Chondrocyte (in vitro differentiated cells): ENCODE measurements at regions not wholly inside any gene's neighbourhood (a gene's known extent, or its start where the extent isn't known, plus 50 kb on each side); places are given as distances from the start of the nearest gene placed in this dataset.
A peak's percentile ranks its signal among the peaks of the same experiment; 100 is the strongest.

Experiments used
- DNase-seq: peaks from one replicate; pipeline ENCODE4 v3.0.0; 2021; ENCODE audit warnings: mixed read lengths, low spot score
- H3K27ac Mint-ChIP-seq: one replicate; pipeline ENCODE4 v1.8.0; 2021; ENCODE audit warnings: mild to moderate bottlenecking, moderate library complexity, mixed read lengths; ENCODE audit not compliant: unreplicated experiment
- H3K27me3 Mint-ChIP-seq: 2 replicates; pipeline ENCODE4 v1.8.0; 2021; ENCODE audit warnings: low read depth, mixed read lengths
- H3K36me3 Mint-ChIP-seq: 2 replicates; pipeline ENCODE4 v1.8.0; 2021; ENCODE audit warnings: low read depth, mixed read lengths
- H3K4me1 Mint-ChIP-seq: 2 replicates; pipeline ENCODE4 v1.8.0; 2021; ENCODE audit warnings: low read depth, mild to moderate bottlenecking, mixed read lengths
- H3K4me3 Mint-ChIP-seq: one replicate; pipeline ENCODE4 v1.8.0; 2021; ENCODE audit warnings: mild to moderate bottlenecking, moderate library complexity, mixed read lengths; ENCODE audit not compliant: unreplicated experiment
- H3K9me3 Mint-ChIP-seq: 2 replicates; pipeline ENCODE4 v1.8.0; 2021; ENCODE audit warnings: low read depth, mixed read lengths
- TF ChIP-seq, protein P1 (sequence below): fragments of 200-600 bp; sonication (generic); IDR thresholded peaks from 2 replicates; pipeline ENCODE4 v1.5.0; 2021; ENCODE audit warnings: antibody characterized with exemption, mild to moderate bottlenecking, moderate library complexity

DNA sequence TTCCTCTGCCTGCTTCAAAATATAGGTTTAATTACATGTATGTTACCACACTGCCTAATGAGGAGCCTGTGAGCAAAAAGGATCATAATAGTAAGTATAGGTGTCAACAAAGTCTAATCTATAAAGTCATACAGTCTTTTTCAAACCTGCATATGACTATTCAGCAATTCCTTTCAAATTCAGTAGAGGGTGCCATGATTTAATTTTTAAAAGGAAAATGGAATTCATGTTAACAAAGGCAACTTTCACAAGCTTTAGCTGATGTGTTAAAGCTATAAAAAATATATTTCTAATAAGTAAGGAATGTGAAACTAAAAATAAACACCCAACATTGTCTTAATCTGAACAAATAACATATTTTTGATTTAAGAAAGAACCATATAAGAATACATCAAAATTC lies 52.1 kb downstream of the MPP7 start:
- H3K27me3 Mint-ChIP-seq = no peaks in the 10 kb centered on the region
- TF ChIP-seq, protein P1, sequence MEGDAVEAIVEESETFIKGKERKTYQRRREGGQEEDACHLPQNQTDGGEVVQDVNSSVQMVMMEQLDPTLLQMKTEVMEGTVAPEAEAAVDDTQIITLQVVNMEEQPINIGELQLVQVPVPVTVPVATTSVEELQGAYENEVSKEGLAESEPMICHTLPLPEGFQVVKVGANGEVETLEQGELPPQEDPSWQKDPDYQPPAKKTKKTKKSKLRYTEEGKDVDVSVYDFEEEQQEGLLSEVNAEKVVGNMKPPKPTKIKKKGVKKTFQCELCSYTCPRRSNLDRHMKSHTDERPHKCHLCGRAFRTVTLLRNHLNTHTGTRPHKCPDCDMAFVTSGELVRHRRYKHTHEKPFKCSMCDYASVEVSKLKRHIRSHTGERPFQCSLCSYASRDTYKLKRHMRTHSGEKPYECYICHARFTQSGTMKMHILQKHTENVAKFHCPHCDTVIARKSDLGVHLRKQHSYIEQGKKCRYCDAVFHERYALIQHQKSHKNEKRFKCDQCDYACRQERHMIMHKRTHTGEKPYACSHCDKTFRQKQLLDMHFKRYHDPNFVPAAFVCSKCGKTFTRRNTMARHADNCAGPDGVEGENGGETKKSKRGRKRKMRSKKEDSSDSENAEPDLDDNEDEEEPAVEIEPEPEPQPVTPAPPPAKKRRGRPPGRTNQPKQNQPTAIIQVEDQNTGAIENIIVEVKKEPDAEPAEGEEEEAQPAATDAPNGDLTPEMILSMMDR = peak; percentile 94
- H3K4me1 Mint-ChIP-seq = peaks cover 81% of the 10 kb centered on the region
- peaks cover under 1% of the 10 kb centered on the region for H3K36me3 Mint-ChIP-seq
- H3K27ac Mint-ChIP-seq = peak overlapping the region; percentile 92
- H3K4me3 Mint-ChIP-seq = no peak overlapping the region
- H3K9me3 Mint-ChIP-seq = peaks cover 1% of the 10 kb centered on the region
- no peak for DNase-seq

DNA sequence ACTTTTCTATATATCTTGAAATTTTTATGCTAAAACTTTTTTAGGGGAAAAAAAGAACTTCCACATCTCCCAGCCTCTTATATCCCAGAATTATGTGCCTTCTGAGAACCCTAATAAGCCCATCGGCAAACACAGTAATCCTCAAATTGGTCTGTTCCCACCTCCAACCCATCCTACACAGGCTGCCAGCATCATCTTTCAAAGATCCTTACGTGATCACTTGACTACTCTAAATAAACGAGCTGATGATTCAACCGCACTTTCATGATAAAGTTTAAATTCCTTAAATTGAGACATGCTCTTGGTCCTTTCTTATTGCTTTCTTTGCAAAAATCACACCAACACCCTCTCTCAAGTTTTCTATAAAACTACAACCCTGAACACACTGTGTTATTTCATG lies 52.5 kb downstream of the MPP7 start:
- no peak for DNase-seq
- Mint-ChIP-seq H3K36me3 (peaks cover 3% of the 10 kb centered on the region), H3K4me1 (peaks cover 84% of the 10 kb centered on the region)

DNA sequence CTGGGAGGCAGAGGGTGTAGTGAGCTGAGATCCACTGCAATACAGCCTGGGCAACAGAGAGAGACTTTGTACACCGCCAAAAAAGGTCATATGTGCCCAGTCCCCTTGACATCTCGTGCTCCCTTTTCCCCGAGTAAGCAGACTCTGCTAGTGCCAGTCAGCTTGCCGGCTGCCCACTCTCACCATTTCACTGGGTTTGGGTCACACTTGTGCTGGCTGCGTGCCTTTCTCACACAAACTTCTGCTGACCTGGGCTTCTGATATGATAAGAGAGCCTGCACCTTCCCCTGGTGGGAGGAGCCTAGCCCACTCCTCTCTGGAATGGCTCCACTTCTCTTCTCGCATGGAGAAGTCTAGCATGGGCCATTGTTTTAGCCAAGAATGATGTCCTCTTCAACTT lies 53.4 kb downstream of the MPP7 start:
- H3K4me3 Mint-ChIP-seq = no peak overlapping the region
- no peaks in the 10 kb centered on the region for H3K27me3 Mint-ChIP-seq
- H3K27ac Mint-ChIP-seq = peak overlapping the region; percentile 92
- H3K4me1 Mint-ChIP-seq = peaks cover 77% of the 10 kb centered on the region
- H3K36me3 Mint-ChIP-seq = peaks cover 3% of the 10 kb centered on the region
- TF ChIP-seq, protein P1 = no peak
- DNase-seq = no peak
- peaks cover 3% of the 10 kb centered on the region for H3K9me3 Mint-ChIP-seq

More for the DNA sequence above, 52.5 kb downstream of the MPP7 start:
- Mint-ChIP-seq H3K4me3 (no peak overlapping the region), H3K9me3 (peaks cover 3% of the 10 kb centered on the region), H3K27me3 (no peaks in the 10 kb centered on the region), H3K27ac (peak overlapping the region; percentile 92)
- TF ChIP-seq, protein P1 = no peak

DNA sequence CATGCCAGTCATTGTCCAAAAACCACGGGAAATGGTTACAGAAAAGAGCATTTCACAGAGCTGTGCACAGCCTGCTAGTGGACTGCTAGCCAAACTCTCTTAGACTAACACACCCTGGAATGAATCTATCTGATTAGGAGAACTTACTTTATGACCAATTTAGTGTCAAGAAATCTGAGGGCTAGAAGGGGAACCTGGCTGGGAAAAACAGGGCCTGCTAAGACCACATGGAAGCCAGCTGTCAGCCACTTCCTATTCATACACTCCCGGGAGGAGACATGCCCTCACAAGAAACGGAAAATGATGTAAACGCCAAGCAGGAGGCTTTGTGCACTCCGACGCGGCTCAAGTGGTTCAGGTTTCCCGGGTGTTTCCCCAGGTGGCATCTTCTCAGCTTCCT lies 54.8 kb downstream of the MPP7 start:
- no peak for DNase-seq
- Mint-ChIP-seq H3K36me3 (peaks cover 3% of the 10 kb centered on the region), H3K4me1 (peaks cover 66% of the 10 kb centered on the region)

DNA sequence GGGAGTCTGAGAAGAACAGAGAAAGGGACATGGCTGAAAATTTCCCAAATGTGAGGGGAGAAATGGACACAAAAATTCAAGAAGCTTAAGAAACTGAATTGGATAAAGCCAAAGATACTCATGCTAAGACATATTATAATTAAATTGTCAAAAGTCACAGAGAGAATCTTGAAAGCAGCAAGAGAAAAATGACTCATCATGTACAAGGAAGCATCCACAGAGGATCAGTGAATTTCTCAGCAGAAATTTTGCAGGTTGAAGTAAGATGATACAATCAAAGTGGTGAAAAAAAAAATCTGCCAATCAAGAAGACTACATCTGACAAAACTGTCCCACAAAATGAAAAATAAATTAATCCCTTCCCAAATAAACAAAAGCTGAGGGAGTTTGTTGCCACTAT lies 56.8 kb downstream of the MPP7 start:
- DNase-seq = no peak
- Mint-ChIP-seq H3K9me3 (peaks cover 3% of the 10 kb centered on the region), H3K27me3 (no peaks in the 10 kb centered on the region), H3K4me1 (peaks cover 59% of the 10 kb centered on the region), H3K27ac (no peak overlapping the region), H3K36me3 (peaks cover 3% of the 10 kb centered on the region), H3K4me3 (no peak overlapping the region)
- TF ChIP-seq, protein P1 = no peak

More for the DNA sequence above, 54.8 kb downstream of the MPP7 start:
- Mint-ChIP-seq H3K9me3 (peaks cover 3% of the 10 kb centered on the region), H3K27me3 (no peaks in the 10 kb centered on the region), H3K27ac (peak overlapping the region; percentile 92), H3K4me3 (no peak overlapping the region)
- TF ChIP-seq, protein P1 = no peak
